Right lobe of liver (tissue), 6 donors: ENCODE measurements at regions not wholly inside any gene's neighbourhood (a gene's known extent, or its start where the extent isn't known, plus 50 kb on each side); places are given as distances from the start of the nearest gene placed in this dataset.

Experiments
- ATAC-seq, 4 donors: fragments of 200-7000 bp; cut with Tn5 transposase; one replicate each; pipeline ENCODE4 v1.9.1; 2020; ENCODE audit warnings: mild to moderate bottlenecking in 4 of 4, moderate library complexity in 4 of 4
- DNase-seq, 3 donors: peaks; one replicate each; pipeline ENCODE4 v3.0.0-alpha.2; 2020
- H3K27ac ChIP-seq, 3 donors: fragments of 200-600 bp; one replicate each; pipeline ENCODE4 v1.8.0; 2022
- H3K27me3 ChIP-seq, 2 donors: fragments of 200-600 bp; one replicate each; pipeline ENCODE4 v1.8.0; 2022
- H3K36me3 ChIP-seq, 4 donors: fragments of 200-600 bp; sonication (generic) in 1 of 4; one replicate each; pipeline versions ENCODE4 v1.5.1 to v1.8.0; 2017 to 2022; ENCODE audit warnings: control low read depth in 1 of 4
- H3K4me1 ChIP-seq, 4 donors: fragments of 200-600 bp; sonication (generic) in 1 of 4; one replicate each; pipeline versions ENCODE4 v1.5.1 to v1.8.0; 2017 to 2022; ENCODE audit warnings: control low read depth in 1 of 4
- H3K4me3 ChIP-seq, 3 donors: fragments of 200-600 bp; one replicate each; pipeline ENCODE4 v1.8.0; 2022
- H3K9me3 ChIP-seq, 4 donors: fragments of 200-600 bp; sonication (generic) in 1 of 4; one replicate each; pipeline versions ENCODE4 v1.5.1 to v1.8.0; 2017 to 2022; ENCODE audit warnings: control low read depth in 1 of 4
- POLR2A ChIP-seq: fragments of 450-650 bp; IDR thresholded peaks from one replicate; pipeline ENCODE4 v1.6.1; 2017; ENCODE audit warnings: antibody characterized with exemption, mild to moderate bottlenecking
- WGBS: methylation state at CpG from one replicate; pipeline ENCODE4 v1.1.6; 2018; ENCODE audit warnings: low coverage, low lambda C conversion rate; ENCODE audit not compliant: insufficient coverage; ENCODE audit errors: missing lambda C conversion rate; 5-methylcytosine and 5-hydroxymethylcytosine counted together
- intact Hi-C, 2 donors: fragments of 100-400 bp; cut with DNase I; formaldehyde crosslinking; loops; one replicate each; pipeline versions ENCODE4 v1.11.2 to v1.14.1; 2022
- TF ChIP-seq, protein P1 (sequence below), 4 donors: fragments of 200-600 bp in 3 of 4; fragments of 450-650 bp in 1 of 4; IDR thresholded peaks; one replicate each; pipeline versions ENCODE4 v1.5.1 to v1.8.0; 2016 to 2022; ENCODE audit warnings: antibody characterized with exemption in 4 of 4, mild to moderate bottlenecking in 2 of 4
- donor health status: DM: no; HTN: yes; CAD: no.
- donor health status: DM: no; HTN: no; CAD: no.
- donor health status: DM: no; HTN: no; CAD: no.
- donor health status: DM: no; HTN: yes; CAD: no.
- donor health status: DM: no; HTN: yes; CAD: no.

DNA sequence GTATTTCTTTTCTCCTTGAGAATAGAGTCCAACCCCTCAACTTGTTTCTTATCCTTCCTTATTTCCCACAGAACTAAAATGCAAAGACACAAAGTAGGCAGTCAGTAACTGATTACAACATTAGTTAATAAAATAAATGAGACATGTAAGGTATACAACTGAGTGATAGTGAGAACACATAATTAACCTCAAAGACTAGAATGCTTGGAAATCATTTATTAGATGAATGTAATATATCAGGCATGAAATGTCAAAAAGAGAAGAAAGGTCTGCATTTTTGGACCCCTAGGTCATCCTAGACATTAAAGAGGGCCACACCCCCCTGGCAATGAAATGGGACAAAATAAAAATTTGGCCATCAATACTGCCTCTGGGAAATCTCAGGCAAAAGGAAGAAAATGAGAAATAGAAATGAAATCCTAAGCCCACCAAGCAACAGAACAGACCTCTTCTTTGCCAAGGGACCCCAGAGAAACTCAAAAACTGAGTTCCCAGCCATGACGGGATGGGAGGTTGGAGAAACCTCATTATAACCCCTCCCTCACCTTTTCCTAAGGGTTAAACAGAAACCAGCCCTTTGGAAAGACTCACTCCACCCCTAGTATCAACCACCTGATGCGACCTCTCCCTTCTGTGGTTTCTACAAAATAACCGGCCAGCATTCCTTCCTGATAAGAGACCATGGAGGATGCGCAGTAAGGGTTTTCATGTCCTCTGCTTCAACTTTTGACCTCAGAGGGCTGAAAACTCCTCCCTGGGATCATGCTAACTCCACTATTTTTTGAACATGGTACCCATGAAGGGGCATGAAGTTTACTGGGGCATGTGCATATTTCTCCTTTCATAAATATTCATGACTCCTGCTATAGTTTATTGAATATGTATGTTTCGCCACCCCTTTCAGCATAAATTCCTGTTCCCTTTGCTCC, 90.0 kb upstream of the EXOC1L start:
- H3K4me1 ChIP-seq: no peaks in the 10 kb centered on the region
- DNase-seq: no peak
- WGBS: 64% methylated on average over 5 of the region's 5 CpGs
- H3K27ac ChIP-seq: no peak overlapping the region
- no peaks in the 10 kb centered on the region for H3K9me3 ChIP-seq
- H3K36me3 ChIP-seq: no peaks in the 10 kb centered on the region
- no peak overlapping the region for H3K4me3 ChIP-seq
- ATAC-seq: no peak
- no peaks in the 10 kb centered on the region for H3K27me3 ChIP-seq
- intact Hi-C loops: no loop called here
- TF ChIP-seq, protein P1, sequence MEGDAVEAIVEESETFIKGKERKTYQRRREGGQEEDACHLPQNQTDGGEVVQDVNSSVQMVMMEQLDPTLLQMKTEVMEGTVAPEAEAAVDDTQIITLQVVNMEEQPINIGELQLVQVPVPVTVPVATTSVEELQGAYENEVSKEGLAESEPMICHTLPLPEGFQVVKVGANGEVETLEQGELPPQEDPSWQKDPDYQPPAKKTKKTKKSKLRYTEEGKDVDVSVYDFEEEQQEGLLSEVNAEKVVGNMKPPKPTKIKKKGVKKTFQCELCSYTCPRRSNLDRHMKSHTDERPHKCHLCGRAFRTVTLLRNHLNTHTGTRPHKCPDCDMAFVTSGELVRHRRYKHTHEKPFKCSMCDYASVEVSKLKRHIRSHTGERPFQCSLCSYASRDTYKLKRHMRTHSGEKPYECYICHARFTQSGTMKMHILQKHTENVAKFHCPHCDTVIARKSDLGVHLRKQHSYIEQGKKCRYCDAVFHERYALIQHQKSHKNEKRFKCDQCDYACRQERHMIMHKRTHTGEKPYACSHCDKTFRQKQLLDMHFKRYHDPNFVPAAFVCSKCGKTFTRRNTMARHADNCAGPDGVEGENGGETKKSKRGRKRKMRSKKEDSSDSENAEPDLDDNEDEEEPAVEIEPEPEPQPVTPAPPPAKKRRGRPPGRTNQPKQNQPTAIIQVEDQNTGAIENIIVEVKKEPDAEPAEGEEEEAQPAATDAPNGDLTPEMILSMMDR (IDR thresholded peaks at IDR 0.05): no peak
- no peak for TF ChIP-seq POLR2A

- 57% methylated on average over 2 of the region's 2 CpGs for WGBS
- no peak overlapping the region for H3K4me3 ChIP-seq
- H3K27me3 ChIP-seq: no peaks in the 10 kb centered on the region
- TF ChIP-seq, protein P1 (IDR thresholded peaks at IDR 0.05): no peak
- TF ChIP-seq POLR2A: no peak
- intact Hi-C loops: no loop called here
- no peaks in the 10 kb centered on the region for H3K4me1 ChIP-seq
- no peaks in the 10 kb centered on the region for H3K9me3 ChIP-seq
- no peak overlapping the region for H3K27ac ChIP-seq
- H3K36me3 ChIP-seq: no peaks in the 10 kb centered on the region
- no peak for ATAC-seq
- DNase-seq: no peak
Observed at GRCh38 chr4:55730280-55730931, 89.2 kb upstream of the EXOC1L start.

GRCh38 chr4:55731959-55732358, 87.6 kb upstream of the EXOC1L start:
- no peaks in the 10 kb centered on the region for H3K36me3 ChIP-seq
- TF ChIP-seq, protein P1 (IDR thresholded peaks at IDR 0.05): no peak
- no peak for TF ChIP-seq POLR2A
- no peaks in the 10 kb centered on the region for H3K27me3 ChIP-seq
- no peaks in the 10 kb centered on the region for H3K9me3 ChIP-seq
- WGBS: 59% methylated on average over 2 of the region's 2 CpGs
- H3K4me3 ChIP-seq: no peak overlapping the region
- intact Hi-C loops: no loop called here
- H3K27ac ChIP-seq: no peak overlapping the region
- DNase-seq (no peak), ATAC-seq (no peak)
- H3K4me1 ChIP-seq: no peaks in the 10 kb centered on the region

DNA sequence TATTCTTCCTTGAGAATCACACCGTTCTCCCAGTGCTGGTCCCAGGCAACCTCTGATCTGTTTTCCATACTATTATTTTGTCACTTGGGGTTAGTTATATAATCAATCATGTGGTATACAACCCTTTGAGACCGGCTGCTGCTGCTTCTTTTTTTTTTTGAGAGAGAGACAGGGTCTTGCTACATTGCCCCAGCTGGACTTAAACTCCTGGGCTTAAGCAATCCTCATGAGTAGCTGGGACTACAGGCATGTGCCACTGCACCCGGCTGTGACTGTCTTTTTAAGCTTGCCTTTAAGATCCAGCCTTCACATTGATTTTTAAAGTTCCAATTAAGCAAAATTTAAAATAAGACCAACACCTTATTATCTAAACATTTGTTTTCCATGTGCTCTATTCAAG, 86.7 kb upstream of the EXOC1L start:
- no peak overlapping the region for H3K27ac ChIP-seq
- intact Hi-C loops: no loop called here
- no peaks in the 10 kb centered on the region for H3K36me3 ChIP-seq
- no peak overlapping the region for H3K4me3 ChIP-seq
- no peaks in the 10 kb centered on the region for H3K27me3 ChIP-seq
- DNase-seq: no peak
- ATAC-seq: no peak
- TF ChIP-seq, protein P1 (IDR thresholded peaks at IDR 0.05): no peak
- no peak for TF ChIP-seq POLR2A
- H3K9me3 ChIP-seq: no peaks in the 10 kb centered on the region
- H3K4me1 ChIP-seq: no peaks in the 10 kb centered on the region
- WGBS: 40% methylated on average over 3 of the region's 3 CpGs
